IMR-90 (cell line): ENCODE measurements at regions not wholly inside any gene's neighbourhood (a gene's known extent, or its start where the extent isn't known, plus 50 kb on each side); places are given as distances from the start of the nearest gene placed in this dataset.
A peak's percentile ranks its signal among the peaks of the same experiment; 100 is the strongest.

ENCODE experiments used
- ATAC-seq: fragments of 200-7000 bp; cut with Tn5 transposase; 2 replicates; pipeline ENCODE4 v1.9.1; 2020; ENCODE audit warnings: low read depth, mild to moderate bottlenecking, moderate library complexity
- BruUV-seq: library from RNA; stranded (reverse); fragments of 400-500 nt; replicated peaks from 2 replicates; lab custom pipeline; 2021; lab: Mats Ljungman, UMichigan
- CTCF ChIA-PET: fragments of 300-600 bp; formaldehyde crosslinking; extraction: SDS; loops from one replicate; lab custom pipeline; 2021; ENCODE audit warnings: antibody characterized with exemption; lab: Yijun Ruan, JAX
- POLR2A ChIA-PET: fragments of 300-600 bp; sonication (Branson Sonifier 250); formaldehyde crosslinking; loops from one replicate; lab custom pipeline; 2022; ENCODE audit warnings: antibody characterized with exemption; ENCODE audit not compliant: unreplicated experiment; lab: Charles Lee
- DNase-seq: peaks from one replicate; pipeline ENCODE4 v3.0.0; 2013
- H2AFZ ChIP-seq: replicated peaks from 2 replicates; pipeline ENCODE3; 2013; ENCODE audit warnings: low read length, mild to moderate bottlenecking; ENCODE audit not compliant: poor library complexity
- H2AK5ac ChIP-seq: 2 replicates; pipeline ENCODE4 v1.6.1; 2013; ENCODE audit warnings: low read depth, low read length, inconsistent platforms
- H2AK9ac ChIP-seq: replicated peaks from 2 replicates; pipeline ENCODE3; 2013; ENCODE audit warnings: mild to moderate bottlenecking, low read depth, low read length, moderate library complexity; ENCODE audit not compliant: poor library complexity
- H2BK120ac ChIP-seq: 2 replicates; pipeline ENCODE4 v1.6.1; 2013; ENCODE audit warnings: low read depth, low read length, inconsistent platforms
- H2BK15ac ChIP-seq: 3 replicates; pipeline ENCODE4 v1.6.1; 2013; ENCODE audit warnings: low read depth, low read length, inconsistent platforms
- H2BK20ac ChIP-seq: 2 replicates; pipeline ENCODE4 v1.6.1; 2013; ENCODE audit warnings: low read depth, mild to moderate bottlenecking, inconsistent platforms, low read length, moderate library complexity
- H2BK5ac ChIP-seq: 2 replicates; pipeline ENCODE4 v1.6.1; 2013; ENCODE audit warnings: mild to moderate bottlenecking, low read depth, low read length, inconsistent platforms; ENCODE audit not compliant: poor library complexity, severe bottlenecking
- H3K14ac ChIP-seq: replicated peaks from 2 replicates; pipeline ENCODE4 v1.6.1; 2013; ENCODE audit warnings: low read depth, low read length, inconsistent platforms
- H3K18ac ChIP-seq: 2 replicates; pipeline ENCODE4 v1.6.1; 2013; ENCODE audit warnings: low read depth, low read length, control low read depth
- H3K23ac ChIP-seq: 2 replicates; pipeline ENCODE4 v1.6.1; 2013; ENCODE audit warnings: low read depth, low read length, inconsistent platforms
- H3K27ac ChIP-seq: 2 replicates; pipeline ENCODE4 v1.5.1; 2013; ENCODE audit warnings: mild to moderate bottlenecking, control low read depth, low read length; ENCODE audit not compliant: insufficient read depth
- H3K27me3 ChIP-seq: 2 replicates; pipeline ENCODE4 v1.6.1; 2013; ENCODE audit warnings: low read length; ENCODE audit not compliant: control insufficient read depth, insufficient read depth
- H3K36me3 ChIP-seq: 2 replicates; pipeline ENCODE4 v1.6.1; 2013; ENCODE audit warnings: low read length, mixed read lengths; ENCODE audit not compliant: control insufficient read depth, insufficient read depth
- H3K4ac ChIP-seq: 2 replicates; pipeline ENCODE4 v1.6.1; 2013; ENCODE audit warnings: low read depth, low read length, inconsistent platforms
- H3K4me1 ChIP-seq: 2 replicates; pipeline ENCODE4 v1.6.1; 2013; ENCODE audit warnings: low read length, mixed read lengths; ENCODE audit not compliant: control insufficient read depth, insufficient read depth
- H3K4me2 ChIP-seq: 2 replicates; pipeline ENCODE4 v1.6.1; 2013; ENCODE audit warnings: low read depth, mild to moderate bottlenecking, control low read depth, low read length, moderate library complexity
- H3K4me3 ChIP-seq: 2 replicates; pipeline ENCODE4 v1.5.1; 2013; ENCODE audit warnings: low read depth, mild to moderate bottlenecking, control low read depth, low read length, moderate library complexity; ENCODE audit not compliant: insufficient read depth
- H3K56ac ChIP-seq: 2 replicates; pipeline ENCODE4 v1.6.1; 2013; ENCODE audit warnings: low read length, inconsistent platforms; ENCODE audit not compliant: insufficient read depth; ENCODE audit errors: extremely low read depth
- H3K79me1 ChIP-seq, 2 experiments: 2 replicates each; pipeline ENCODE4 v1.6.1; 2013; ENCODE audit warnings: low read length in 2 of 2, inconsistent platforms in 1 of 2, low read depth in 1 of 2
- H3K9ac ChIP-seq: 2 replicates; pipeline ENCODE4 v1.6.1; 2013; ENCODE audit warnings: low read depth, low read length, control low read depth
- H3K9me1 ChIP-seq: 2 replicates; pipeline ENCODE4 v1.6.1; 2013; ENCODE audit warnings: low read length, inconsistent platforms; ENCODE audit not compliant: insufficient read depth
- H3K9me3 ChIP-seq: 2 replicates; pipeline ENCODE4 v1.6.1; 2013; ENCODE audit warnings: low read length; ENCODE audit not compliant: control insufficient read depth, insufficient read depth
- H4K20me1 ChIP-seq: 2 replicates; pipeline ENCODE4 v1.6.1; 2013; ENCODE audit warnings: low read length, inconsistent platforms; ENCODE audit not compliant: insufficient read depth
- H4K5ac ChIP-seq: 2 replicates; pipeline ENCODE4 v1.6.1; 2013; ENCODE audit warnings: mild to moderate bottlenecking, low read depth, low read length, control low read depth
- H4K8ac ChIP-seq, 2 experiments: 2 replicates each; pipeline ENCODE4 v1.6.1; 2013; ENCODE audit warnings: low read depth in 2 of 2, low read length in 2 of 2, control low read depth in 1 of 2, inconsistent platforms in 1 of 2
- H4K91ac ChIP-seq: 2 replicates; pipeline ENCODE4 v1.6.1; 2013; ENCODE audit warnings: low read depth, low read length, inconsistent platforms; ENCODE audit not compliant: insufficient read depth
- CHD1 ChIP-seq: IDR thresholded peaks from 2 replicates; pipeline ENCODE4 v1.6.1; 2012; ENCODE audit warnings: low read depth, low read length, improper control_type of control experiment
- MAZ ChIP-seq: IDR thresholded peaks from 2 replicates; pipeline ENCODE4 v1.6.1; 2012; ENCODE audit warnings: low read depth, mild to moderate bottlenecking, low read length, improper control_type of control experiment, moderate library complexity, borderline replicate concordance
- WGBS, 2 experiments: methylation state at CpG; one replicate each; pipeline versions ENCODE4 v1.1.5 to v1.1.7; 2013; ENCODE audit warnings: missing lambda C conversion rate in 2 of 2; ENCODE audit not compliant: insufficient read length in 1 of 2; ENCODE audit errors: extremely low coverage in 2 of 2; 5-methylcytosine and 5-hydroxymethylcytosine counted together
- dilution Hi-C: fragments of 300-500 bp; cut with HindIII; formaldehyde crosslinking; loops from one replicate; pipeline ENCODE4 v1.14.3; 2018; ENCODE audit warnings: low sequenced_read_pairs; ENCODE audit not compliant: unreplicated experiment
- in situ Hi-C: fragments of 300-500 bp; cut with MboI; formaldehyde crosslinking; loops from 3 replicates; pipeline ENCODE4 v1.14.3; 2019; ENCODE audit warnings: low sequenced_read_pairs, inconsistent platforms, mixed read lengths
- intact Hi-C: fragments of 100-400 bp; cut with micrococcal nuclease; formaldehyde crosslinking; loops from 2 replicates; pipeline ENCODE4 v1.10.0; 2022

DNA sequence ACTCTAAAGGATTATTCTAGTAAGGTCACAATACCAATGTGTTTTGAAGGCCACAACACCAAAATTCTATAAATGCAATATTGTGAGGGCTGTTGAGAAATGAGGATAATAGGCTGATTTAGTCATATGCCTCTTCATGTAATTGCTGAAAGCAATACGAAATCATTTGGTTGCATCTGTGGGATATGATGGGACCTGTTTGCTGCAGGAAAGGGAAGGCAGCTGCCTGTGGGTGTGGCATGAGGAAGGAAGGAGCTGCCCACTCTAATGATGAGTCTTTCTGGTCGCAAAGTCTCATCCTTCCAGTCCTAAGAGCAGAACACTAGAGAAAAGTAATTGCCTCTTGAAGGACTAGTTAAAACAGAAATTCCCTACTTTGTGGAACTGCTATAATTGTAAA lies 245.3 kb upstream of the ZPLD1 start:
- no peak overlapping the region for H3K56ac ChIP-seq
- H2AK9ac ChIP-seq = no peak overlapping the region
- CTCF ChIA-PET = no interaction called here
- intact Hi-C loops = no loop called here
- H3K36me3 ChIP-seq = no peaks in the 10 kb centered on the region
- TF ChIP-seq CHD1 (no peak), MAZ (no peak)
- no peak overlapping the region for H3K4me3 ChIP-seq
- in situ Hi-C loops = no loop called here
- no peaks in the 10 kb centered on the region for H3K27me3 ChIP-seq
- peaks cover 2% of the 10 kb centered on the region; the same call in 1 of the 2 replicates for H3K4me1 ChIP-seq
- peak overlapping the region; percentile 63 for H2BK5ac ChIP-seq
- H4K91ac ChIP-seq = no peak overlapping the region
- H3K14ac ChIP-seq = 0 out of 2 replicates have a peak overlapping the region, but pooled peaks have one; percentile 31
- POLR2A ChIA-PET = no interaction called here
- H4K5ac ChIP-seq = no peak overlapping the region; the same call in 1 of the 2 replicates
- DNase-seq = no peak
- BruUV-seq = no TSS peak
- peak overlapping the region; percentile 31; the same call in 1 of the 2 replicates for H3K4ac ChIP-seq
- H2AFZ ChIP-seq = no peak overlapping the region
- H3K9me1 ChIP-seq = peaks cover 5% of the 10 kb centered on the region
- no peaks in the 10 kb centered on the region for H3K79me1 ChIP-seq
- no peak for ATAC-seq
- H3K9me3 ChIP-seq = no peaks in the 10 kb centered on the region
- H2BK120ac ChIP-seq = no peak overlapping the region
- H2AK5ac ChIP-seq = peak overlapping the region; percentile 25; the same call in 1 of the 2 replicates
- H2BK20ac ChIP-seq = no peak overlapping the region
- 0 out of 2 replicates have a peak overlapping the region, but pooled peaks have one; percentile 35 for H3K23ac ChIP-seq
- no peak overlapping the region for H3K27ac ChIP-seq
- no CpG with 5 or more reads among the region's 2 CpGs for WGBS, 2 experiments
- no peaks in the 10 kb centered on the region for H4K20me1 ChIP-seq
- H3K4me2 ChIP-seq = no peak overlapping the region
- no peak overlapping the region for H3K9ac ChIP-seq
- H4K8ac ChIP-seq = 0 out of 4 replicates have a peak overlapping the region, but pooled peaks of 1 of the 2 experiments have one; percentile 35
- H2BK15ac ChIP-seq = no peak overlapping the region
- dilution Hi-C loops = no loop called here
- peak overlapping the region; percentile 30; the same call in 1 of the 2 replicates for H3K18ac ChIP-seq
